ENCODE measurements at regions not wholly inside any gene's neighbourhood (a gene's known extent, or its start where the extent isn't known, plus 50 kb on each side); places are given as distances from the start of the nearest gene placed in this dataset.
"Not testable (repeated sequence)": the region's sequence is repeated elsewhere in the genome, so short reads cannot be mapped to it uniquely, and the experiment has no call there.

DNA sequence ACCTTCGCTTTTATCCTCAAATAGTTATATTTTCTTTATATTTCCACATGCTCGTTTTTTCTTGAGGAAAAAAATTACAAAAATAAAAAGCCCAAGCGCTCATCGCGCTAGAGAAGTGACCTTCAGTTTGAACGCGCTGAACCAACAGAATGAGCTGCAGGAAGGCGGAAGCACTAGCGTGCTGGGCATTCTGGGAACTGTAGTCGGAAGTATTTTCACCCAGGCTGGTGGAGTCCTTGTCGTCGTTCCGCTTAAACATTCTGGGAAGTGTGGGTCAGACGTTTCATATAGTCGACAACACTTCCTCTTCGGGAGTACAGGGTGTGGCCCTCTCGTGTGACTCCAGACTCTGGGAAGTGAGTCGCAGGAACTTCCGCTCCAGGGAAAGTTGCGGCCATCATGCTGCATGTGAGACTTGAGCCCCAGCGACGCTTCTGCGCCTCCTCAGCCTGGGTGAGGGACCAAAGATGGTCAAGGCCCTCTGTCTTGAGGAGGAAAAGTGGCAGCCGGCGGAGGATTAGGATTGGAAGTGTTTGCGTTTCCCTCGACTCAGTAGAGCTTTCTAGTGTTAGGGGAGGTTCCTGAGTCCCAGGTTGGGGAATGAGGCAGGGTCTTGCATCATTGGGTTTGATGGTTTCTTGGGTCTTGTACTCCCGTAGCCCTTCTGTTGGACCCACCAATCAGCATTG, 84.1 kb upstream of the GPR39 start:
- not testable (repeated sequence) for TF ChIP-seq CHD1 (IDR thresholded peaks at IDR 0.05; ENCODE audit: low read depth, low read length); MEF2A (IDR thresholded peaks at IDR 0.05; ENCODE audit: insufficient read depth, low read depth, low read length); SIN3A (IDR thresholded peaks at IDR 0.05; ENCODE audit: low read depth, low read length); POLR2AphosphoS5 (IDR thresholded peaks at IDR 0.05; ENCODE audit: low read length)
- TF ChIP-seq, protein P1, sequence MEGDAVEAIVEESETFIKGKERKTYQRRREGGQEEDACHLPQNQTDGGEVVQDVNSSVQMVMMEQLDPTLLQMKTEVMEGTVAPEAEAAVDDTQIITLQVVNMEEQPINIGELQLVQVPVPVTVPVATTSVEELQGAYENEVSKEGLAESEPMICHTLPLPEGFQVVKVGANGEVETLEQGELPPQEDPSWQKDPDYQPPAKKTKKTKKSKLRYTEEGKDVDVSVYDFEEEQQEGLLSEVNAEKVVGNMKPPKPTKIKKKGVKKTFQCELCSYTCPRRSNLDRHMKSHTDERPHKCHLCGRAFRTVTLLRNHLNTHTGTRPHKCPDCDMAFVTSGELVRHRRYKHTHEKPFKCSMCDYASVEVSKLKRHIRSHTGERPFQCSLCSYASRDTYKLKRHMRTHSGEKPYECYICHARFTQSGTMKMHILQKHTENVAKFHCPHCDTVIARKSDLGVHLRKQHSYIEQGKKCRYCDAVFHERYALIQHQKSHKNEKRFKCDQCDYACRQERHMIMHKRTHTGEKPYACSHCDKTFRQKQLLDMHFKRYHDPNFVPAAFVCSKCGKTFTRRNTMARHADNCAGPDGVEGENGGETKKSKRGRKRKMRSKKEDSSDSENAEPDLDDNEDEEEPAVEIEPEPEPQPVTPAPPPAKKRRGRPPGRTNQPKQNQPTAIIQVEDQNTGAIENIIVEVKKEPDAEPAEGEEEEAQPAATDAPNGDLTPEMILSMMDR (IDR thresholded peaks at IDR 0.05 in 2 of 3, conservative IDR thresholded peaks at IDR 0.05 in 1 of 3; ENCODE audit: control insufficient read depth in 2 of 3, extremely low read depth in 1 of 3, insufficient read depth in 1 of 3, low read depth in 3 of 3, low read length in 3 of 3) = not testable (repeated sequence)

Data from GM12878 (cell line).